ENCODE measurements at regions not wholly inside any gene's neighbourhood (a gene's known extent, or its start where the extent isn't known, plus 50 kb on each side); places are given as distances from the start of the nearest gene placed in this dataset.

- no peak for DNase-seq (ENCODE audit: low read depth, low spot score)
Measured at GRCh38 chr22:48100685-48101417, 1338.4 kb downstream of the TBC1D22A start.

GRCh38 chr22:48099671-48100070, 1337.2 kb downstream of the TBC1D22A start:
- DNase-seq (ENCODE audit: low read depth, low spot score): no peak

- no peak for DNase-seq (ENCODE audit: low read depth, low spot score)
Measured at GRCh38 chr22:48099251-48099650, 1336.8 kb downstream of the TBC1D22A start.

- DNase-seq (ENCODE audit: low read depth, low spot score): no peak
Measured at GRCh38 chr22:48098921-48099245, 1336.4 kb downstream of the TBC1D22A start.

GRCh38 chr22:48098243-48098920, 1335.9 kb downstream of the TBC1D22A start:
- DNase-seq (ENCODE audit: low read depth, low spot score): no peak

- DNase-seq (ENCODE audit: low read depth, low spot score): no peak
Measured at GRCh38 chr22:48097723-48098122, 1335.3 kb downstream of the TBC1D22A start.

GRCh38 chr22:48096851-48097665, 1334.6 kb downstream of the TBC1D22A start:
- DNase-seq (ENCODE audit: low read depth, low spot score): no peak

GRCh38 chr22:48096411-48096810, 1334.0 kb downstream of the TBC1D22A start:
- DNase-seq (ENCODE audit: low read depth, low spot score): no peak

GRCh38 chr22:48093981-48094380, 1331.5 kb downstream of the TBC1D22A start:
- DNase-seq (ENCODE audit: low read depth, low spot score): no peak

- no peak for DNase-seq (ENCODE audit: low read depth, low spot score)
Measured at GRCh38 chr22:48092866-48093265, 1330.4 kb downstream of the TBC1D22A start.

- no peak for DNase-seq (ENCODE audit: low read depth, low spot score)
Measured at GRCh38 chr22:48091656-48092223, 1329.3 kb downstream of the TBC1D22A start.

- DNase-seq (ENCODE audit: low read depth, low spot score): no peak
Measured at GRCh38 chr22:48091060-48091650, 1328.7 kb downstream of the TBC1D22A start.

- DNase-seq (ENCODE audit: low read depth, low spot score): no peak
Measured at GRCh38 chr22:48090332-48090672, 1327.9 kb downstream of the TBC1D22A start.

- DNase-seq (ENCODE audit: low read depth, low spot score): no peak
Measured at GRCh38 chr22:48089601-48090331, 1327.3 kb downstream of the TBC1D22A start.

- no peak for DNase-seq (ENCODE audit: low read depth, low spot score)
Measured at GRCh38 chr22:48088926-48089536, 1326.6 kb downstream of the TBC1D22A start.

- DNase-seq (ENCODE audit: low read depth, low spot score): no peak
Measured at GRCh38 chr22:48088251-48088650, 1325.8 kb downstream of the TBC1D22A start.

GRCh38 chr22:48085901-48086645, 1323.6 kb downstream of the TBC1D22A start:
- no peak for DNase-seq (ENCODE audit: low read depth, low spot score)

GRCh38 chr22:48084729-48085050, 1322.2 kb downstream of the TBC1D22A start:
- DNase-seq (ENCODE audit: low read depth, low spot score): no peak

GRCh38 chr22:48084041-48084728, 1321.7 kb downstream of the TBC1D22A start:
- DNase-seq (ENCODE audit: low read depth, low spot score): no peak

GRCh38 chr22:48083502-48083901, 1321.1 kb downstream of the TBC1D22A start:
- DNase-seq (ENCODE audit: low read depth, low spot score): no peak
